Fibroblast of the aortic adventitia (primary cell): ENCODE measurements at regions not wholly inside any gene's neighbourhood (a gene's known extent, or its start where the extent isn't known, plus 50 kb on each side); places are given as distances from the start of the nearest gene placed in this dataset.
"Not testable (repeated sequence)": the region's sequence is repeated elsewhere in the genome, so short reads cannot be mapped to it uniquely, and the experiment has no call there.

ENCODE experiments used
- DNase-seq: peaks from one replicate; pipeline ENCODE4 v3.0.0-alpha.2; 2010; ENCODE audit warnings: low read depth
- H3K4me3 ChIP-seq: 2 replicates; pipeline ENCODE4 v1.5.1; 2011; ENCODE audit warnings: low read depth, mild to moderate bottlenecking, control low read depth, low read length, moderate library complexity
- TF ChIP-seq, protein P1 (sequence below): IDR thresholded peaks from 2 replicates; pipeline ENCODE4 v1.5.1; 2011; ENCODE audit warnings: mild to moderate bottlenecking, low read length, control low read depth, inconsistent platforms; ENCODE audit not compliant: insufficient read depth

DNA sequence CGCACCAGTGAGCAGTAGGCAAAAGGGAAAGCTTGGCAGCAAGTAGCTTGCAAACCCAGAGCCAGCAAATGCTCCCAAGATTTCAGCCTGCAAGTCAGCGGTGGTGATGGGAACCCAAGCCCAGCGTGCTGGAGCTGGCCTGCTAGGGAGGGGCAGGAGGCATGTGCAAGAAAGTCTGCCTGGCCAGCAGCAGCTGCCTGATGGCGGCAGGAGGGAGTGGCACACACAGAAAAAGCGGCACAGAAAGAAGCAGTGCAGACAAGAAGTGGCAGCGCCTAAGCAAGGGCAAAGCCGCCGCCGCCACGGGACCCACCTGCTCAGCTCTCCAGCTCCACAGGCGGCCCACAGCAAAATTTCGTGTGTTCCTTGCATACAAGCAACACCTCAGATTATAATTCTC is 1206.5 kb upstream of the PABPC4L start:
- no peak for DNase-seq
- no peak overlapping the region for H3K4me3 ChIP-seq
- TF ChIP-seq, protein P1, sequence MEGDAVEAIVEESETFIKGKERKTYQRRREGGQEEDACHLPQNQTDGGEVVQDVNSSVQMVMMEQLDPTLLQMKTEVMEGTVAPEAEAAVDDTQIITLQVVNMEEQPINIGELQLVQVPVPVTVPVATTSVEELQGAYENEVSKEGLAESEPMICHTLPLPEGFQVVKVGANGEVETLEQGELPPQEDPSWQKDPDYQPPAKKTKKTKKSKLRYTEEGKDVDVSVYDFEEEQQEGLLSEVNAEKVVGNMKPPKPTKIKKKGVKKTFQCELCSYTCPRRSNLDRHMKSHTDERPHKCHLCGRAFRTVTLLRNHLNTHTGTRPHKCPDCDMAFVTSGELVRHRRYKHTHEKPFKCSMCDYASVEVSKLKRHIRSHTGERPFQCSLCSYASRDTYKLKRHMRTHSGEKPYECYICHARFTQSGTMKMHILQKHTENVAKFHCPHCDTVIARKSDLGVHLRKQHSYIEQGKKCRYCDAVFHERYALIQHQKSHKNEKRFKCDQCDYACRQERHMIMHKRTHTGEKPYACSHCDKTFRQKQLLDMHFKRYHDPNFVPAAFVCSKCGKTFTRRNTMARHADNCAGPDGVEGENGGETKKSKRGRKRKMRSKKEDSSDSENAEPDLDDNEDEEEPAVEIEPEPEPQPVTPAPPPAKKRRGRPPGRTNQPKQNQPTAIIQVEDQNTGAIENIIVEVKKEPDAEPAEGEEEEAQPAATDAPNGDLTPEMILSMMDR = no peak

DNA sequence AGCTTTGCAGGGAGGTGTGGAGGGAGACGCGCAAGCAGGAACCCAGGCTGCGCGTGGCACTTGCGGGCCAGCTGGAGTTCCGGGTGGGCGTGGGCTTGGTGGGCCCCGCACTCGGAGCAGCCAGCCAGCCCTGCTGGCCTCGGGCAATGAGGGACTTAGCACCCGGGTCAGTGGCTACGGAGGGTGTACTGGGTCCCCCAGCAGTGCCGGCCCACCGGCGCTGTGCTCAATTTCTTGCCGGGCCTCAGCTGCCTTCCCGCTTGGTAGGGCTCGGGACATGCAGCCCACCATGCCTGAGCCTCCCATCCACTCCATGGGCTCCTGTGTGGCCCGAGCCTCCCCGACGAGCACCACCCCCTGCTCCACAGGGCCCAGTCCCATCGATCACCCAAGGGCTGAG is 1205.0 kb upstream of the PABPC4L start:
- not testable (repeated sequence) for DNase-seq, H3K4me3 ChIP-seq

DNA sequence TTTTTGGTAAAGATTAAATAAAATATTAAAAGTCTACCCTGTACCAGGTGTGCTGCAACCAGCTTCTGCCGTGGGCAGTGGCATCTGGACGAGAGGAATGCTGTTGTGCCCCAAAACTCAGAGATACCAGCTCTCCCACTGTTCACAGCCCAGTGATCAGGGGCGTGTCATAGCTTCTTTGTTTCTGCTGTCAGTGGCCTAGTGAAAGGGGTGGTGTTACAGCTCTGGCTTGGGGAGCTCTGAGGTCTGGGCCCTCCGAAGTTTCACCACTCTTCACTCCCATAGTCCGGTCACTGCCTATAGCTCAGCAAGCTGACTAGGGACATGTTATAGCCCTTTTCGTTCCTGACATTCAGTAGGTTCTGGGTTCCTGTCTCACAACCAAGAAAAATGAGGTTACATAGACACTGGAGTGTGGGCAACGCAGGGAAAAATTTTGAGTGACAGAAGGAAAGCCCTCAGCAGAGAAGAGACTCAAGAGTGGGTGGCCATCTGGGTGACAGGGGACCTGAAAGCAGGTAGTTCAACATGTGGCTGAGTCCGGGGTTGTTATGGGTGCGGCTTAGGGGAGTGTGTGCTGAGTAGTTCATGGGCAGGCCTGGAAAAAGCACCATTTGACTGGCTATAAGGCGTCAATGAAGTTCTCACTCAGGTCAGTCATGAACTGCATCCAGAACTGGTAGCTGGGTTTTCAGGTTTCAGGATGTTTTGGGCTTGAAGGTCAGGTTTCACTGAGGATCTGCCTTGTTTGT is 1184.4 kb upstream of the PABPC4L start:
- no peak for DNase-seq
- no peak overlapping the region for H3K4me3 ChIP-seq
- TF ChIP-seq, protein P1 = no peak

DNA sequence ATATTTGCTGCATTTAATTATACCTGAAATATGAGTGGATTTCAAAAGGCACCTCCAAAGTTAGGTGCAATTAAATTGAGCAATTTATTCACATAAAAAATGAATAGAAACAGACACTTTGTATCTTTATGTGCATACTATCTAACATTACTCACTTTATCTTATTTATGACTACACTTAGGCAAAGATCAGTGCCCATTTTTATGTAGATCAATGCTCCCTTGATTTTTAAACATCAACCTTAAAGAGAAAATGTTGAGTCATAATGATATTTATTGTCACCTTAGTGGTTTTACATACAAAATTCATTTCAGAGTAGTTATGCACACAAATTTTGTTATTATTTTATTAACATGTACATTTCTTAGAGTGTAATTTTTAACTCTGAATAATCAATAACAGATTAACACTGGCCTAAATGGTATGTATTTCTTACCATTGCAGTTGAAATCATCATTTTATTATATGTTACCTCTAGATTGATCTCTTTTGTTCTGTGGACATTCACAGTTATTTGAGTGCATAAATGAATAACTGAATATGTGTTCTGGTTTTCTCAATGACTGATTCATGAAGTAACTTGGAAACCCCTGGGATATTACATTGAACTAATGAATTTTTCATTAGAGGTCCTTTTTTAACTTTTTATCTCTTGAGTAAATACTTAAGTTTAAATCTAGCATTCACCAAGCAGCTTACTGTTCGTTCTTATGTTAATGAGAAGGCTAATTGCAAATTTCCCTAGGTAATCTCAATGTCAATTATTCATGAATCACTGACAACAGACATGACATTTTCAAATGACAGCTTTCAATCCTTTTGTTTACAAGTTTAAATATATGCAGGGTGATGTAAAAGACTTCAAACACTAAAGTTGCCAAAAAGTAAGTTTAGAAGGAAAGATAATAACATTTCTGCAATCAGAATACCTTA is 1182.0 kb upstream of the PABPC4L start:
- TF ChIP-seq, protein P1 = no peak
- no peak for DNase-seq
- H3K4me3 ChIP-seq = no peak overlapping the region

DNA sequence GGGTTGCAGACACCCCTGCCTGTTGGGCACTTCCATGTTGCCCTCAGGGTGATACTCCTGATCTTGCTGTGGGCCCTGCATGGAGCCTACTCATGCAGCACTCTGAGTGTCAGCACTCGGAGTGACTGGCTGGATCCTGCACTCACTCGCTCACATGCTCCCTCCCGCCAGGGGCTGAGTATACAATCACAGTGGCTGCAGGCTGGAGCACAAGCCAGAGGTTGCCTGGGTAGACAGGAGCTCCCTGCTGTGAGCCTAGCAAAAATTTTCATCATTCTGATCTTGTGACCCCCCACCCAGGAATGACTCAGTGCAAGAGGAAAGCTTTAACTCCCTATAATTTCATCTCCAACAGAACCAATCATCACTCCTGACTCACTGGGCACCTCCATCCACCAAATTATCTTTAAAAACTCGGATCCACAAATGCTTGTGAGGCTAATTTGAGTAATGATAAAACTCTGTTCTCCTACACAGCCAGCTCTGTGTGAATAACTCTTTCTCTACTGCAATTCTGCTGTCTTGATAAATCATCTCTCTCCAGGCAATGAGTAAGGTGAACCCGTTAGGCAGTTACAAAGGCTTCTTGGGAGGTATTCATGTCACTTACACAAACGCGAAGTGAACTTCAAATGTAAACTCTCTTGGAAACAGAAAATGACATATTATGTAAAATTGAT is 1180.8 kb upstream of the PABPC4L start:
- DNase-seq = no peak
- H3K4me3 ChIP-seq = no peak overlapping the region
- TF ChIP-seq, protein P1 = no peak

DNA sequence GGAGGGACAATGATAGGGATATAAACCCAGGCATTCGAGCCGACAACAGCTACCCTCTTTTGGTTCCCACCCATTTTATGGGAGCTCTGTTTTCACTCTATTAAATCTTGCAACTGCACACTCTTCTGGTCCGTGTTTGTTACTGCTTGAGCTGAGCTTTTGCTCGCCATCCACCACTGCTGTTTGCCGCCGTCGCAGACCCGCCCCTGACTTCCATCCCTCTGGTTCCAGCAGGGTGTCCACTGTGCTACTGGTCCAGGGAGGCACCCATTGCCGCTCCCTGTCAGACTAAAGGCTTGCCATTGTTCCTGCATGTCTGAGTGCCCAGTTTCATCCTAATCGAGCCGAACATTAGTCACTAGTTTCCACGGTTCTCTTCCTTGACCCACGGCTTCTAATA is 1170.5 kb upstream of the PABPC4L start:
- TF ChIP-seq, protein P1 = no peak
- no peak overlapping the region for H3K4me3 ChIP-seq
- no peak for DNase-seq

DNA sequence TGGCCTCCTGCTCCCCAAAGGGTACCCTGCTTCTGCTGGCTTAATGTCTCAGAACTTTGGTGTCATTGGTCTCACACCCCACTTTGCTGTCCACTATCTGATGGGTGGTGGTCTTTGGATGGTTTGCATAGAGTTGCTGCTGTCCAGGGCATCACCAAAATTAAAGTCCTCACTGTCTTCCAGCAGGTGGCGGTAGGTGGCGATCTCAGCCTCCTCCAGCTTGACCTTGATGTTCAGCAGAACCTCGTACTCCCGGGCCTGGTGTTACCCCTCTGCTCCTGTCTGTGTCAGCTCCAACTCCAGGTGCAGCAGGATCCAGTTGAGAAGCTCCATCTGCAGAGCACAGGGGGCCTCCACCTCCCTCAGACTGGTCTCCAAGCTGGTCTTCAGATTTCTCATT is 1169.5 kb upstream of the PABPC4L start:
- DNase-seq = no peak
- no peak overlapping the region for H3K4me3 ChIP-seq
- TF ChIP-seq, protein P1 = no peak
